ENCODE measurements at regions not wholly inside any gene's neighbourhood (a gene's known extent, or its start where the extent isn't known, plus 50 kb on each side); places are given as distances from the start of the nearest gene placed in this dataset.
"Not testable (repeated sequence)": the region's sequence is repeated elsewhere in the genome, so short reads cannot be mapped to it uniquely, and the experiment has no call there.

- not testable (repeated sequence) for H3K27me3 ChIP-seq (ENCODE audit: control insufficient read depth, insufficient read depth, low read length); H3K27ac ChIP-seq (ENCODE audit: low read length); H3K9me3 ChIP-seq (ENCODE audit: control insufficient read depth, insufficient read depth, low read length); H3K36me3 ChIP-seq (ENCODE audit: control insufficient read depth, insufficient read depth, low read length); H3K4me1 ChIP-seq (ENCODE audit: control insufficient read depth, insufficient read depth, low read length); H3K4me3 ChIP-seq (ENCODE audit: low read length); DNase-seq (ENCODE audit: low read depth, low spot score)
- no CpG with 5 or more reads among the region's 3 CpGs for WGBS (ENCODE audit: insufficient coverage, insufficient read length)
Measured at GRCh38 chr5:173483599-173483998, 132.9 kb downstream of the BOD1 start.

GRCh38 chr5:173483160-173483559 is 133.3 kb downstream of the BOD1 start:
- Histone ChIP-seq H3K27me3 (ENCODE audit: control insufficient read depth, insufficient read depth, low read length) (no peaks in the 10 kb centered on the region), H3K27ac (ENCODE audit: low read length) (no peak overlapping the region), H3K36me3 (ENCODE audit: control insufficient read depth, insufficient read depth, low read length) (no peaks in the 10 kb centered on the region), H3K9me3 (ENCODE audit: control insufficient read depth, insufficient read depth, low read length) (no peaks in the 10 kb centered on the region), H3K4me3 (ENCODE audit: low read length) (no peak overlapping the region), H3K4me1 (ENCODE audit: control insufficient read depth, insufficient read depth, low read length) (no peaks in the 10 kb centered on the region)
- no CpG with 5 or more reads among the region's 4 CpGs for WGBS (ENCODE audit: insufficient coverage, insufficient read length)
- DNase-seq (ENCODE audit: low read depth, low spot score): no peak

GRCh38 chr5:173481821-173482220 is 134.6 kb downstream of the BOD1 start:
- Histone ChIP-seq H3K4me3 (ENCODE audit: low read length) (no peak overlapping the region), H3K27ac (ENCODE audit: low read length) (no peak overlapping the region)

GRCh38 chr5:173480896-173481295 is 135.6 kb downstream of the BOD1 start:
- no peaks in the 10 kb centered on the region for H3K9me3 ChIP-seq (ENCODE audit: control insufficient read depth, insufficient read depth, low read length)
- no peak overlapping the region for H3K27ac ChIP-seq (ENCODE audit: low read length)
- H3K4me1 ChIP-seq (ENCODE audit: control insufficient read depth, insufficient read depth, low read length): no peaks in the 10 kb centered on the region
- no peaks in the 10 kb centered on the region for H3K36me3 ChIP-seq (ENCODE audit: control insufficient read depth, insufficient read depth, low read length)
- no peaks in the 10 kb centered on the region for H3K27me3 ChIP-seq (ENCODE audit: control insufficient read depth, insufficient read depth, low read length)
- H3K4me3 ChIP-seq (ENCODE audit: low read length): no peak overlapping the region
- no peak for DNase-seq (ENCODE audit: low read depth, low spot score)

More at GRCh38 chr5:173481821-173482220, 134.6 kb downstream of the BOD1 start:
- no CpG with 5 or more reads among the region's 5 CpGs for WGBS (ENCODE audit: insufficient coverage, insufficient read length)
- Histone ChIP-seq H3K36me3 (ENCODE audit: control insufficient read depth, insufficient read depth, low read length) (no peaks in the 10 kb centered on the region), H3K27me3 (ENCODE audit: control insufficient read depth, insufficient read depth, low read length) (no peaks in the 10 kb centered on the region), H3K4me1 (ENCODE audit: control insufficient read depth, insufficient read depth, low read length) (no peaks in the 10 kb centered on the region), H3K9me3 (ENCODE audit: control insufficient read depth, insufficient read depth, low read length) (no peaks in the 10 kb centered on the region)
- no peak for DNase-seq (ENCODE audit: low read depth, low spot score)

- WGBS (ENCODE audit: insufficient coverage, insufficient read length): no CpG with 5 or more reads among the region's 3 CpGs
- DNase-seq (ENCODE audit: low read depth, low spot score): no peak
- Histone ChIP-seq H3K4me1 (ENCODE audit: control insufficient read depth, insufficient read depth, low read length) (no peaks in the 10 kb centered on the region), H3K4me3 (ENCODE audit: low read length) (no peak overlapping the region), H3K27ac (ENCODE audit: low read length) (no peak overlapping the region), H3K9me3 (ENCODE audit: control insufficient read depth, insufficient read depth, low read length) (no peaks in the 10 kb centered on the region), H3K36me3 (ENCODE audit: control insufficient read depth, insufficient read depth, low read length) (no peaks in the 10 kb centered on the region), H3K27me3 (ENCODE audit: control insufficient read depth, insufficient read depth, low read length) (no peaks in the 10 kb centered on the region)
Measured at GRCh38 chr5:173479711-173480110, 136.7 kb downstream of the BOD1 start.

- H3K27me3 ChIP-seq (ENCODE audit: control insufficient read depth, insufficient read depth, low read length): no peaks in the 10 kb centered on the region
- no peaks in the 10 kb centered on the region for H3K4me1 ChIP-seq (ENCODE audit: control insufficient read depth, insufficient read depth, low read length)
- DNase-seq (ENCODE audit: low read depth, low spot score): no peak
- H3K36me3 ChIP-seq (ENCODE audit: control insufficient read depth, insufficient read depth, low read length): no peaks in the 10 kb centered on the region
- H3K27ac ChIP-seq (ENCODE audit: low read length): no peak overlapping the region
- WGBS (ENCODE audit: insufficient coverage, insufficient read length): no CpG with 5 or more reads among the region's 13 CpGs
- no peaks in the 10 kb centered on the region for H3K9me3 ChIP-seq (ENCODE audit: control insufficient read depth, insufficient read depth, low read length)
- H3K4me3 ChIP-seq (ENCODE audit: low read length): no peak overlapping the region
Measured at GRCh38 chr5:173477345-173478040, 139.0 kb downstream of the BOD1 start.

GRCh38 chr5:173475780-173476179 is 140.7 kb downstream of the BOD1 start:
- no peak for DNase-seq (ENCODE audit: low read depth, low spot score)
- Histone ChIP-seq H3K27me3 (ENCODE audit: control insufficient read depth, insufficient read depth, low read length) (no peaks in the 10 kb centered on the region), H3K9me3 (ENCODE audit: control insufficient read depth, insufficient read depth, low read length) (no peaks in the 10 kb centered on the region), H3K27ac (ENCODE audit: low read length) (no peak overlapping the region), H3K4me3 (ENCODE audit: low read length) (no peak overlapping the region), H3K4me1 (ENCODE audit: control insufficient read depth, insufficient read depth, low read length) (no peaks in the 10 kb centered on the region), H3K36me3 (ENCODE audit: control insufficient read depth, insufficient read depth, low read length) (no peaks in the 10 kb centered on the region)
- WGBS (ENCODE audit: insufficient coverage, insufficient read length): no CpG with 5 or more reads among the region's 2 CpGs

GRCh38 chr5:173474881-173475287 is 141.6 kb downstream of the BOD1 start:
- Histone ChIP-seq H3K4me3 (ENCODE audit: low read length) (no peak overlapping the region), H3K36me3 (ENCODE audit: control insufficient read depth, insufficient read depth, low read length) (no peaks in the 10 kb centered on the region), H3K27ac (ENCODE audit: low read length) (no peak overlapping the region), H3K27me3 (ENCODE audit: control insufficient read depth, insufficient read depth, low read length) (no peaks in the 10 kb centered on the region), H3K9me3 (ENCODE audit: control insufficient read depth, insufficient read depth, low read length) (no peaks in the 10 kb centered on the region), H3K4me1 (ENCODE audit: control insufficient read depth, insufficient read depth, low read length) (no peaks in the 10 kb centered on the region)
- no CpG with 5 or more reads among the region's 5 CpGs for WGBS (ENCODE audit: insufficient coverage, insufficient read length)
- no peak for DNase-seq (ENCODE audit: low read depth, low spot score)

- H3K4me1 ChIP-seq (ENCODE audit: control insufficient read depth, insufficient read depth, low read length): no peaks in the 10 kb centered on the region
- no peak overlapping the region for H3K4me3 ChIP-seq (ENCODE audit: low read length)
- H3K36me3 ChIP-seq (ENCODE audit: control insufficient read depth, insufficient read depth, low read length): no peaks in the 10 kb centered on the region
- no CpG with 5 or more reads among the region's 6 CpGs for WGBS (ENCODE audit: insufficient coverage, insufficient read length)
- no peak for DNase-seq (ENCODE audit: low read depth, low spot score)
- no peaks in the 10 kb centered on the region for H3K27me3 ChIP-seq (ENCODE audit: control insufficient read depth, insufficient read depth, low read length)
- H3K9me3 ChIP-seq (ENCODE audit: control insufficient read depth, insufficient read depth, low read length): no peaks in the 10 kb centered on the region
- no peak overlapping the region for H3K27ac ChIP-seq (ENCODE audit: low read length)
Measured at GRCh38 chr5:173473288-173473687, 143.2 kb downstream of the BOD1 start.

GRCh38 chr5:173472784-173473278 is 143.6 kb downstream of the BOD1 start:
- DNase-seq (ENCODE audit: low read depth, low spot score): no peak
- no peaks in the 10 kb centered on the region for H3K36me3 ChIP-seq (ENCODE audit: control insufficient read depth, insufficient read depth, low read length)
- WGBS (ENCODE audit: insufficient coverage, insufficient read length): no CpG with 5 or more reads among the region's 3 CpGs
- H3K27ac ChIP-seq (ENCODE audit: low read length): no peak overlapping the region
- no peak overlapping the region for H3K4me3 ChIP-seq (ENCODE audit: low read length)
- no peaks in the 10 kb centered on the region for H3K27me3 ChIP-seq (ENCODE audit: control insufficient read depth, insufficient read depth, low read length)
- H3K4me1 ChIP-seq (ENCODE audit: control insufficient read depth, insufficient read depth, low read length): no peaks in the 10 kb centered on the region
- H3K9me3 ChIP-seq (ENCODE audit: control insufficient read depth, insufficient read depth, low read length): no peaks in the 10 kb centered on the region

GRCh38 chr5:173472164-173472563 is 143.9 kb upstream of the STC2 start:
- Histone ChIP-seq H3K4me1 (ENCODE audit: control insufficient read depth, insufficient read depth, low read length) (no peaks in the 10 kb centered on the region), H3K9me3 (ENCODE audit: control insufficient read depth, insufficient read depth, low read length) (no peaks in the 10 kb centered on the region), H3K27me3 (ENCODE audit: control insufficient read depth, insufficient read depth, low read length) (no peaks in the 10 kb centered on the region), H3K27ac (ENCODE audit: low read length) (no peak overlapping the region), H3K36me3 (ENCODE audit: control insufficient read depth, insufficient read depth, low read length) (no peaks in the 10 kb centered on the region), H3K4me3 (ENCODE audit: low read length) (no peak overlapping the region)
- 100% methylated on average over 1 of the region's 3 CpGs for WGBS (ENCODE audit: insufficient coverage, insufficient read length)
- no peak for DNase-seq (ENCODE audit: low read depth, low spot score)
